Osteoblast (primary cell): ENCODE measurements at regions not wholly inside any gene's neighbourhood (a gene's known extent, or its start where the extent isn't known, plus 50 kb on each side); places are given as distances from the start of the nearest gene placed in this dataset.

ENCODE experiments used
- DNase-seq: peaks from one replicate; pipeline ENCODE4 v3.0.0; 2011; ENCODE audit warnings: low spot score, mixed read lengths; ENCODE audit not compliant: insufficient read length; ENCODE audit errors: missing footprints
- H2AFZ ChIP-seq: 2 replicates; pipeline ENCODE4 v1.6.0; 2011; ENCODE audit warnings: mild to moderate bottlenecking, low read length
- H3K27ac ChIP-seq: 2 replicates; pipeline ENCODE4 v1.5.1; 2011; ENCODE audit warnings: mild to moderate bottlenecking, low read depth, low read length, moderate library complexity
- H3K27me3 ChIP-seq: 2 replicates; pipeline ENCODE4 v1.6.0; 2012; ENCODE audit warnings: mild to moderate bottlenecking, control low read depth, inconsistent platforms, low read length, moderate library complexity; ENCODE audit not compliant: insufficient read depth
- H3K36me3 ChIP-seq: 2 replicates; pipeline ENCODE4 v1.5.1; 2011; ENCODE audit warnings: mild to moderate bottlenecking, low read length, control low read depth, moderate library complexity; ENCODE audit not compliant: insufficient read depth
- H3K4me1 ChIP-seq: 2 replicates; pipeline ENCODE4 v1.5.1; 2011; ENCODE audit warnings: mild to moderate bottlenecking, low read length, control low read depth, moderate library complexity; ENCODE audit not compliant: insufficient read depth
- H3K4me2 ChIP-seq: 2 replicates; pipeline ENCODE4 v1.6.0; 2011; ENCODE audit warnings: mild to moderate bottlenecking, low read length; ENCODE audit not compliant: insufficient read depth
- H3K4me3 ChIP-seq: fragments of 200-600 bp; sonication (generic); 3 replicates; pipeline ENCODE4 v1.5.1; 2012; ENCODE audit warnings: mild to moderate bottlenecking, low read length, inconsistent platforms; ENCODE audit not compliant: insufficient read depth
- H3K79me2 ChIP-seq: 2 replicates; pipeline ENCODE4 v1.6.0; 2012; ENCODE audit warnings: mild to moderate bottlenecking, low read length, control low read depth, inconsistent platforms; ENCODE audit not compliant: insufficient read depth
- H3K9me3 ChIP-seq: 2 replicates; pipeline ENCODE4 v1.5.1; 2011; ENCODE audit warnings: low read depth, low read length, control low read depth
- H4K20me1 ChIP-seq: 2 replicates; pipeline ENCODE4 v1.6.0; 2012; ENCODE audit warnings: mild to moderate bottlenecking, low read length, control low read depth; ENCODE audit not compliant: insufficient read depth
- TF ChIP-seq, protein P1 (sequence below): IDR thresholded peaks from 2 replicates; pipeline ENCODE4 v1.5.1; 2011; ENCODE audit warnings: mild to moderate bottlenecking, low read depth, low read length, moderate library complexity; ENCODE audit errors: extremely low read depth

GRCh38 chr3:81277853-81278252 is 483.6 kb downstream of the GBE1 start:
- no peak overlapping the region for H2AFZ ChIP-seq
- no peak overlapping the region for H3K4me3 ChIP-seq
- H3K4me1 ChIP-seq = peaks cover 2% of the 10 kb centered on the region
- H3K27ac ChIP-seq = no peak overlapping the region
- H3K27me3 ChIP-seq = no peaks in the 10 kb centered on the region
- no peak overlapping the region for H3K4me2 ChIP-seq
- H3K79me2 ChIP-seq = no peaks in the 10 kb centered on the region
- no peaks in the 10 kb centered on the region for H3K36me3 ChIP-seq
- no peaks in the 10 kb centered on the region for H3K9me3 ChIP-seq
- TF ChIP-seq, protein P1, sequence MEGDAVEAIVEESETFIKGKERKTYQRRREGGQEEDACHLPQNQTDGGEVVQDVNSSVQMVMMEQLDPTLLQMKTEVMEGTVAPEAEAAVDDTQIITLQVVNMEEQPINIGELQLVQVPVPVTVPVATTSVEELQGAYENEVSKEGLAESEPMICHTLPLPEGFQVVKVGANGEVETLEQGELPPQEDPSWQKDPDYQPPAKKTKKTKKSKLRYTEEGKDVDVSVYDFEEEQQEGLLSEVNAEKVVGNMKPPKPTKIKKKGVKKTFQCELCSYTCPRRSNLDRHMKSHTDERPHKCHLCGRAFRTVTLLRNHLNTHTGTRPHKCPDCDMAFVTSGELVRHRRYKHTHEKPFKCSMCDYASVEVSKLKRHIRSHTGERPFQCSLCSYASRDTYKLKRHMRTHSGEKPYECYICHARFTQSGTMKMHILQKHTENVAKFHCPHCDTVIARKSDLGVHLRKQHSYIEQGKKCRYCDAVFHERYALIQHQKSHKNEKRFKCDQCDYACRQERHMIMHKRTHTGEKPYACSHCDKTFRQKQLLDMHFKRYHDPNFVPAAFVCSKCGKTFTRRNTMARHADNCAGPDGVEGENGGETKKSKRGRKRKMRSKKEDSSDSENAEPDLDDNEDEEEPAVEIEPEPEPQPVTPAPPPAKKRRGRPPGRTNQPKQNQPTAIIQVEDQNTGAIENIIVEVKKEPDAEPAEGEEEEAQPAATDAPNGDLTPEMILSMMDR = no peak
- H4K20me1 ChIP-seq = no peaks in the 10 kb centered on the region
- no peak for DNase-seq

DNA sequence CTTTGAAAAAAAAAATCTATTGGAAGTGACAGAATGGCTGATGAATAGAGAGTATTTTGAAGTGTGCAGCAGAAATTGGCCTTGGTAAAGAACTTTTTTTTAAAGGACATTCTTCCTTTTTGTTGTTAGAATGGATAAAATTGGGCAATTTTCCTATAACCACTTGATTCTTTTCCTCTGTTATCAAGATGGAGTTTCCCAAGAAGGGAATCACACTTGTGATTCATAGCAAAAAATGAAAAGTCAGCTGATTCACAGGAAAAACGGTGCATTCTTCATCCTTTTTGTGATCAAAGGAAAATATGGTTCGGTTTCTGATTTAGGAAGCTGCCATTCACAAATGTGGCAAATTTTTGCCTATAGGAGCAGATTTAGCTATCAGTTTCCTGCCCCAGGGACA is 486.8 kb downstream of the GBE1 start:
- no peaks in the 10 kb centered on the region for H3K79me2 ChIP-seq
- H3K4me3 ChIP-seq = no peak overlapping the region
- no peaks in the 10 kb centered on the region for H3K36me3 ChIP-seq
- H3K27ac ChIP-seq = no peak overlapping the region
- no peaks in the 10 kb centered on the region for H4K20me1 ChIP-seq
- TF ChIP-seq, protein P1 = no peak
- no peaks in the 10 kb centered on the region for H3K9me3 ChIP-seq
- H3K27me3 ChIP-seq = no peaks in the 10 kb centered on the region
- peak; percentile 3 for DNase-seq
- H3K4me1 ChIP-seq = peaks cover 2% of the 10 kb centered on the region
- H3K4me2 ChIP-seq = no peak overlapping the region
- H2AFZ ChIP-seq = no peak overlapping the region

DNA sequence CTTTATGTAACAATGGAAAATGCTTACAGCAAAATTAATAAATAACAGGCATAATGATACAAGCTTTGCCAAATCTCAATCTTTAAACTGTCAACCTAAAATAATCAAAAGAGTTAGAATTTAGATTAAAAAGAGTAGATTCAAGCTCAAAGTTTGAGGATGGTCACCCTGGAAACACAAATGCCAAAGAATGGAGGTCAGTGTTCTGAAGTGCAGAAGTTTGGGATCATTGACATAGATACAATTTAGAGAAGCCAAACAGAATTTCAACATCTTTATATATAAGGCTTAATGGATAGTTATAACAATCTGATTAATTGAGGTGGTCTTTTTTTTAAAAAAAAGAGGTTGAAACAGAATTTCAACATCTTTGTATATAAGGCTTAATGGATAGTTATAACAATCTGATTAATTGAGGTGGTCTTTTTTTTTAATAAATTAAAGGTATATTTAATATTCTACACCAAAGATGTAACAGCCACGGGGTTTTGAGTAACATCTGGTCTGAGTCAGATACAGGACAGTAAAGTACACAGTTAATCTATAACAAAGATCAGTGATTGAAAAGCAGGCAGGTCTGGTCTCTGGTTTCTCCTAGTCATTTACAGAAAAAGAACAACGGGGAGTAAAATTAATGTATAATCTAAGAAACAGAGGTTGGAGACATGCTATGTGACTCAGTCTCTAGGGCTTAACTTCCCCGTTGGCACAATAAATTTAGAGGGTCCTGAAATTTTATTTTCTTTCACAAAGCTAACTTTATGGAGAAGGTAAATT is 490.7 kb downstream of the GBE1 start:
- Histone ChIP-seq H4K20me1 (no peaks in the 10 kb centered on the region), H3K27ac (no peak overlapping the region), H3K4me3 (no peak overlapping the region), H3K4me1 (peaks cover 2% of the 10 kb centered on the region), H3K79me2 (no peaks in the 10 kb centered on the region), H2AFZ (no peak overlapping the region), H3K4me2 (no peak overlapping the region), H3K36me3 (no peaks in the 10 kb centered on the region), H3K27me3 (no peaks in the 10 kb centered on the region), H3K9me3 (no peaks in the 10 kb centered on the region)
- TF ChIP-seq, protein P1 = no peak
- no peak for DNase-seq

- no peaks in the 10 kb centered on the region for H4K20me1 ChIP-seq
- no peaks in the 10 kb centered on the region for H3K4me1 ChIP-seq
- H3K27ac ChIP-seq = no peak overlapping the region
- TF ChIP-seq, protein P1 = no peak
- no peak overlapping the region for H2AFZ ChIP-seq
- H3K27me3 ChIP-seq = no peaks in the 10 kb centered on the region
- no peak overlapping the region for H3K4me2 ChIP-seq
- no peak overlapping the region for H3K4me3 ChIP-seq
- DNase-seq = no peak
- no peaks in the 10 kb centered on the region for H3K79me2 ChIP-seq
- no peaks in the 10 kb centered on the region for H3K9me3 ChIP-seq
- H3K36me3 ChIP-seq = no peaks in the 10 kb centered on the region
Observed at GRCh38 chr3:81268526-81268925, 492.9 kb downstream of the GBE1 start.
